NCI-H1092 (cell line): ENCODE measurements at regions not wholly inside any gene's neighbourhood (a gene's known extent, or its start where the extent isn't known, plus 50 kb on each side); places are given as distances from the start of the nearest gene placed in this dataset.
A peak's percentile ranks its signal among the peaks of the same experiment; 100 is the strongest.

Source experiments
- DNase-seq: peaks from one replicate; lab custom pipeline; 2025; lab: John Stamatoyannopoulos, UW

- peak; percentile 26 for DNase-seq
These were observed 186.5 kb upstream of the LINGO1 start for GRCh38 chr15:77819048-77819850.

- no peak for DNase-seq
These were observed 185.9 kb upstream of the LINGO1 start for GRCh38 chr15:77818484-77819047.

DNA sequence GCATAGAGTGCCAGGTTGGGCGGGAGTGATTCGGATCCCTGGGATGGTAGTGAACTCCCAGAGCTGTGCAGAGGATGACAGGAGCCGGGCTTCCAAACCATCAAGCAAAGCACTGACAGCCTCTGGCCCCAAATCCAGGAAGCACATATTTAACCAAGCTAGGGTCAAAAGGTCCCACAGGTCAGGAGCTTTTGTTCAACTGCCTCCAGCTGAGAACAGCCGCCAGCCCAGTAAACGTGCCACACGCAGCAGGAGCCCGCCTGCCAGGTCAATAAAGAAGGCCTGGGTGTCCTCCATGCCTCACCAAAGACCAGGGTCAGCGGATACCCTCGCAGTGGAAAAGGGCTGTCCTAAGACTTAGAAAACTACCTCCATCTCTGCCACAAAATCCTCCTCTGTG lies 184.7 kb upstream of the LINGO1 start:
- DNase-seq: no peak

GRCh38 chr15:77816983-77817382 lies 184.3 kb upstream of the LINGO1 start:
- no peak for DNase-seq

GRCh38 chr15:77815015-77815414 lies 182.3 kb upstream of the LINGO1 start:
- no peak for DNase-seq

DNA sequence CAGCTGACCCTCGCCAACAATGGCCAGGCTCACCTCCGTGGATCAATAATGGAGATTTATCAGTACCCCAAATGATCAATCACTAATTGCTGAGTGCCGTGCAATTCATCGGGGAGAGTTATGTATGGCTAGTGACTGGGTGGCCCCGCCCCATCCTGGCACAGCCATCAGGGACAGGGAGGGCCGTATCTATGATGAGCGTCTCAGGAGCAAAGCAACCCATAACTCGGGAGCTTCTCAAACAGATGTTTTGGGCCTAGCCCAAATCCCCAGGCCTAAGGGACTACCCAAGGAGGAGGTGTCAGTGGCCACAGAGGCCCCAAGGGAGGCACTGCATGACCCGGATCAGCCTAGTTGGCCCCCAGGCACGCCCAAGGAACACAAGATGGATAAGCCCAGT lies 180.0 kb upstream of the LINGO1 start:
- DNase-seq: no peak

GRCh38 chr15:77811270-77811669 lies 178.6 kb upstream of the LINGO1 start:
- DNase-seq: no peak

DNA sequence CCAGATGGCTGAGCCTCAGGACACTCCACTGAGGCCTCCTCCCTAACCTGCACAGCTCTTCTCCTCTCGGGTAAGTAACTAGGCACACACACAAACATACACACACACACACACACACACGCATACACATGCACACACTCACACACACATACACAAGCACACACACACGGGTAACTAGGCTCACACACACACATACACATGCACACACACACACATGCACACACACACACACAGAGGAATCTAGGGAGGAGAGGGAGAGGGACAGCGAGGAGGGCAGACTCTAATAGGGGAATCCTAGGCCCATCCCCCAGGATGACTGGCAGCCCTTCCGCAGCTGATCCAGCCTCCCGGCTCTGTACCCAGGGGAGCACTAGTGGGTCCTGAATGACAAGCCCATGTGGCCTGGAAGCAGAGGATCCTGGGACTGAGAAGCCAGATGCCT lies 177.4 kb upstream of the LINGO1 start:
- DNase-seq: no peak

DNA sequence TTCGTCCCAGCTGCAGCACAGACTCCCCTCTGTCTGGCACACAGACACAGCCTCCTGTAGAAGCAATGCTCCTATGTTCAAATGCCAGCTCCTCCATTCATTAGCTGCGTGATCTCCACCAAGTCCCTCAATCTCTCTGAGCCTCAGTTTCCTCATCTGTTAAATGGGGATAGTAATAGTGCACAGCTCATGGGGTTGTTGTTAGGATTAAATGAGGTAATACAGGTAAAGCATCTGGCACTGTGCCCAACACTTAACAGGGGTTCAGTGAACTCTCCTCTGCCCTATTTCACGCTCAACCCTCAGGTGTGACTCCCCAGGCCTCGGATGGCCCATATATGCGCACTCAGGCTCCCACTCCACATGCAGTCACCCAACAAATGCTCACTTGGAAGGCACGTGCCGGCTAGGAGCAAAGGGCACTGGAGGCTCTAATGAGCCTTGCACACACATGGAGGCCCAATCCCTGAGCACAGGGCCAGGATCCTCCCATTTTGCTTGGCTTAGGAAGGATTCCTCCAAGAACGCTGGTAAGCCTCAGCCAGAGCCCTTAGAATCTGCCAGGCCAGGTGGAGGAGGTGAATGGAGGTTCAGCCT lies 176.0 kb upstream of the LINGO1 start:
- DNase-seq: no peak

- DNase-seq: no peak
These were observed 175.4 kb upstream of the LINGO1 start for GRCh38 chr15:77808075-77808474.

DNA sequence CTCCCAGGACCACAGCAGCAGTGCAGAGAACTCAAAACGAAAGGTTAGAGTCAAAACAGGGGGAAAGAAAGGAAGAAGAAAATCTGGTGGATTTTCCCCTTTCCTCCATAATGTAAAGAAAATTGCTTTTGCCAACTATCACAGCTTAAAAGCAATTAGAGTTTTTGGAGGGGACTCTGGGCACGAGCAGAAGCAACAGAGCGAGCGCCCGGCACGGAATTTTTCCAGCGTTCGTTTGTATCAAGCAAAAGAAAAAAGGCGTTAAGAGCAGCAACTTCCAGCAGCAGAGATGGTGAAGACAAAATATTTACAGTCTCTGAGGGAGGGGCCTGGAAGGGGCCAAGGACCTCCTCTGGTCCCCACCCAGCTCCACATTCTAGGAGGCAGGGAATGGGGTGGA lies 174.9 kb upstream of the LINGO1 start:
- DNase-seq: no peak

GRCh38 chr15:77807115-77807514 lies 174.4 kb upstream of the LINGO1 start:
- peak; percentile 46 for DNase-seq

DNA sequence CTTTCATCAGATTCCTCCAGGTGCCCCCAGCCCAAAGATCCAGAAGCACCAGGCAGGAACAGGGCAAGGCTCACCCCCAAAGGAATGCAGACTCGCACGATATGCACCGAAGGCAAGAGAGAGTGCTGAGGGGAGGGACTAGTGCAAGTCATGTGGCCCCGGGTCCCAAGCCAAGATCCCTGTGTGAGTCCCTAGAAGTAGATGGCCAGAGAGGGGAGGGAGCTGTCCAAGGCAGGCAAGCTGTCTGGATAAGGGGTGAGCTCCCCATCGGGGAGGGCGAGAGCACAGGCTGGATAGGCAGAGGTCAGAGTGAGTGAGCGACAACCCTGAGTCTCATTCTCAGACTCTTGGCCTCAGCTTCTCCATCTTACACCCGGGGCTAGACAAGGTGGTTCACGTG lies 171.5 kb upstream of the LINGO1 start:
- no peak for DNase-seq

DNA sequence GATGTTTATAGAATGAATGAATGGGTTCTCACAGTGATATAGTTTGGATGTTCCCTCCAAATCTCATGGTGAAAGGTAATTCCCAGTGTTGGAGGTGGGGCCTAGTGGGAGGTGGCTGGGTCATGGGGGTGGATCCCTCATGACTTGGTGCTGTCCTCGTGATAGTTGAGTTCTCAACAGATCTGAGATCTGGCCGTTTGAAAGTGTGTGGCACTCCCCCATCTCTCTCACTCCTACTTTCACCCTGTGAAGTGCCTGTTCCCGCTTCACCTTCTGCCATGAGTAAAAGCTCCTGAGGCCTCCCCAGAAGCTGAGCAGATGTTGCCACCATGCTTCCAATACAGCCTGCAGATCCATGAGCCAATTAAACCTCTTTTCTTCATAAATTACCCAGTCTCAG lies 170.8 kb upstream of the LINGO1 start:
- no peak for DNase-seq

DNA sequence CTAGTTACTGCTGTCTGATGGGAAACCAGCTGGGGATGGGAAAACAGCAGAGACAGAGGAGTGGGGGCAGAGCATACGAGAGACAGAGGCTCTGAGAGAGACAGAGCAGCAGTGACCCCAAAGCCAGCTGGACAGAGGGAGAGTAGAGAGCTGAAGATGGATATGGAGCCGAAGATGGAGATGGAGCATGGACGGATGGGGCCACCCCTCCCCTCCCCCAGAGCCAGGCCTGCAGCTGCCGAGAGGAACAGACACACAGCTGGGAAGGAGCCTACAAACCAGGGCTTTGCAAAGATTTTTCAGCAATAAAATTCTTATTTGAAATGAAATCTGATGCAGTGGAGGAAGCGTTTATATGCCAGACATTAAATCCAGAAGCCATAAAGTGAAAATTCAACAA lies 167.6 kb upstream of the LINGO1 start:
- DNase-seq: no peak

DNA sequence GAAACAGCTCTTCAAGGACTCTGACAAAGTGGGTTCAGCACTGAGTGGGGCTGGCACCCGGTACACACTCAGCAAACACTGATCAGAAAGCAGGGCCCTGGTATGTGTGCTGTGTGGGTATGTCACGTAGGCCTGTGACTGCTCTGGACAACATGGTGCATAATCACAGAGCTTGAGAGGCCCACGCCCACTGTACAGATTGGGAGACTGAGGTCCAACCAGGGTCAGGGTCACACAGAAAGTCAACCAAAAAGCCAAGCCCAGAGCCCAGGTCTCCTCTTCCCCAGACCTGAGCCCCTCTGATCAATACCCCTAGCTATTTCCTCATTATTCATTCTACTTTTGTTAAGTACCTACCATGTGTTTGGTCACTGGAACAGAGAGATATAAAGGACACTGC lies 166.1 kb upstream of the LINGO1 start:
- no peak for DNase-seq

- no peak for DNase-seq
These were observed 165.6 kb upstream of the LINGO1 start for GRCh38 chr15:77798151-77798835.

DNA sequence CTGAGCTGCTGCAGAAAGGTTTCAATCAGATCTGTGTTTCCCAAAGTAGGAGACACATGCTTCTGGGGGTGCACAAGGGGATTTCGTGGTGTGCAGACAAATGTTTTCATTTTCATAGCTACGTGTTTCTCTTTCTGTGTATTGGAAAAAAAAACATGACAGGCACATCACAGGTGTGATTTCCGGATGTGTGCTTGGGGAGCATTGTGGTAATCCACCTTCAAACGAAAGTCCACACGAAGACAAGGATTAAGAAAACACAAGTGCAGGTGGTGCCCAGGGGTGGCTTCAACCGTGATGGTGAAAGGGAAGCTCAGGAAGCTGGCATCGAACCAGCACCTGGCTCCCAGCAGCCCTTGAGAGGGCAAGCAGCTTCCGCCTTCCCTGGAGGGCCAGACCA lies 164.6 kb upstream of the LINGO1 start:
- peak; percentile 52 for DNase-seq

DNA sequence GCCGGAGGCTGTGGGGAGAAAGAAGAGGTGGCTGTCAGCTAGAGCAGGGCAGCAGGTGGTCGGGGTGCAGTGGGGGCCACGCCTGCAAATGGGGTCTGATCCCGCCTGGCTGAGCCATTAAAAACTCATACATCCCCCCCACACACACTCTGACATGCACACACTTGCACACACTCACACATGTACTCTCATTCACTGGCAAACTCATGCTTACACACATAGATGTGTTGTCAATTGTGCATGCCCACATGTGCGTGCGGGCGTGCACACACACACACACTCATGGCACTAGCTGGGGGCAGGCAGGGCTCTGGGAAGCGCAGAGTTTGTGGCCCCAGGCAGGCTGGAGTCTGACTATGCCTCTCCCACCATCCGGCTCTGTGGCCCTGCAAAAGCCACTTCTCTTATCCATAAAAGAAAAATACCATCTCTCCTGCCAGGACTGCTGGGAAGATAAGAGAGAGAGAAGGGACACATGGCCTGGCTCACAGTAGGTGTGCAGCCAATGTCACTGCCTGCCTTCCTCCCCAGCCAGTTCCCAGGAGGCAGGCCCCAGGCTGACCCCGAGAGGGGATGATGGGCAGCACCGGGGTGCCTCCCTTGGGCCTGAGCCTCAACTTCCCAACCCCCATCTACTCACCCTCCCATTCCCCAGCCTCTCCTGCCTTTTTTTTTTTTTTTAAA lies 163.5 kb upstream of the LINGO1 start:
- no peak for DNase-seq

GRCh38 chr15:77795446-77795845 lies 162.7 kb upstream of the LINGO1 start:
- DNase-seq: no peak

DNA sequence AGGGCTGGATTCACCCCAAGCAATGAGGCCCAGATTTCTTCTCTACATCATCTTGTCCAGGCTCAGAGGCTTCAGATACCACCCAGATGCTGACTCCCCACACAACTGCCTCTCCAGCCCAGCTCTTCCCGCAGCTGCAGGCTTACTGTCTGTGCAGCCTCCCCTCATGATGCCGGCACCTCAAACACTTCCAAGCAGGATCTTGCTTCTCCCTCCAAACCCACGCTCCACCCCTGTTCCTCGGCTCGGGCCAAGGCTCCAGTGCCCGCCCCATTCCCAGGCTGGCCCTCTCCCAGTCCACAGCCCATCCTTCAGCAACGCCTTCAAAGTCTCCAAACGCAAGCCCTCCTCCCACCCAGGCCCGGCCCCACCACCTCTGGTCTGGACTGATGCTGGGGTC lies 159.2 kb upstream of the LINGO1 start:
- no peak for DNase-seq

GRCh38 chr15:77790481-77790880 lies 157.8 kb upstream of the LINGO1 start:
- no peak for DNase-seq
